ENCODE measurements at regions not wholly inside any gene's neighbourhood (a gene's known extent, or its start where the extent isn't known, plus 50 kb on each side); places are given as distances from the start of the nearest gene placed in this dataset.

GRCh38 chr2:181789827-181790448 is 101.6 kb upstream of the ITPRID2 start:
- TF ChIP-seq POLR2A (IDR thresholded peaks at IDR 0.05; ENCODE audit: low read length) (no peak), CTCF (IDR thresholded peaks at IDR 0.05) (no peak), SMC3 (IDR thresholded peaks at IDR 0.05) (no peak), BHLHE40 (IDR thresholded peaks at IDR 0.05; ENCODE audit: low read depth, low read length) (no peak), MAX (IDR thresholded peaks at IDR 0.05) (no peak), POLR2AphosphoS2 (conservative IDR thresholded peaks at IDR 0.05; ENCODE audit: low read length) (no peak), CHD2 (IDR thresholded peaks at IDR 0.05; ENCODE audit: low read length, partially characterized antibody) (no peak), ZSCAN20 (CRISPR knock-in tag; IDR thresholded peaks at IDR 0.05) (no peak), HES2 (IDR thresholded peaks at IDR 0.05) (no peak), KDM1A (IDR thresholded peaks at IDR 0.05; ENCODE audit: low read depth) (no peak), ZC3H11A (IDR thresholded peaks at IDR 0.05) (no peak), REST (IDR thresholded peaks at IDR 0.05) (no peak), TP53 (CRISPR knock-in tag; IDR thresholded peaks at IDR 0.05) (no peak)
